ENCODE measurements at regions not wholly inside any gene's neighbourhood (a gene's known extent, or its start where the extent isn't known, plus 50 kb on each side); places are given as distances from the start of the nearest gene placed in this dataset.

GRCh38 chr18:51486735-51487366, 289.4 kb upstream of the MEX3C start:
- no TSS peak for BruUV-seq (replicated peaks)
- Histone ChIP-seq H3K4me3 (ENCODE audit: low read depth, low read length, poor library complexity, severe bottlenecking) (no peak overlapping the region), H3K9me3 (ENCODE audit: low read depth, low read length, poor library complexity, severe bottlenecking) (no peaks in the 10 kb centered on the region), H3K27ac (ENCODE audit: low read depth, low read length, poor library complexity, severe bottlenecking) (no peak overlapping the region), H3K27me3 (replicated peaks; ENCODE audit: insufficient read depth, low read depth, low read length, poor library complexity) (no peaks in the 10 kb centered on the region), H3K4me1 (ENCODE audit: insufficient read depth, low read length, poor library complexity, severe bottlenecking) (peaks cover 7% of the 10 kb centered on the region), H3K36me3 (ENCODE audit: insufficient read depth, low read length, poor library complexity, severe bottlenecking) (no peaks in the 10 kb centered on the region)
- DNase-seq (ENCODE audit: low spot score): no peak
- TF ChIP-seq EZH2 (IDR thresholded peaks at IDR 0.05; ENCODE audit: borderline replicate concordance, low read depth, low read length, poor library complexity, severe bottlenecking): no peak
- TF ChIP-seq CTCF (conservative IDR thresholded peaks at IDR 0.05; ENCODE audit: low read depth, low read length): no peak
- ChIA-PET CTCF (no interaction called here), POLR2A (ENCODE audit: low non-redundant PET) (interaction anchor here (0.5 kb wide), 1 partner anchor 74 kb away, joined by 6 read pairs; no protein-coding TSS in a partner anchor)
- intact Hi-C loops (cut with micrococcal nuclease; ENCODE audit: unreplicated experiment): no loop called here

GRCh38 chr18:51490417-51490816, 292.9 kb upstream of the MEX3C start:
- no peak for TF ChIP-seq EZH2 (IDR thresholded peaks at IDR 0.05; ENCODE audit: borderline replicate concordance, low read depth, low read length, poor library complexity, severe bottlenecking)
- no peak for TF ChIP-seq CTCF (conservative IDR thresholded peaks at IDR 0.05; ENCODE audit: low read depth, low read length)
- Histone ChIP-seq H3K9me3 (ENCODE audit: low read depth, low read length, poor library complexity, severe bottlenecking) (no peaks in the 10 kb centered on the region), H3K36me3 (ENCODE audit: insufficient read depth, low read length, poor library complexity, severe bottlenecking) (no peaks in the 10 kb centered on the region), H3K27me3 (replicated peaks; ENCODE audit: insufficient read depth, low read depth, low read length, poor library complexity) (no peaks in the 10 kb centered on the region), H3K27ac (ENCODE audit: low read depth, low read length, poor library complexity, severe bottlenecking) (no peak overlapping the region), H3K4me3 (ENCODE audit: low read depth, low read length, poor library complexity, severe bottlenecking) (no peak overlapping the region), H3K4me1 (ENCODE audit: insufficient read depth, low read length, poor library complexity, severe bottlenecking) (no peaks in the 10 kb centered on the region)
- no peak for DNase-seq (ENCODE audit: low spot score)
- CTCF ChIA-PET: no interaction called here
- intact Hi-C loops (cut with micrococcal nuclease; ENCODE audit: unreplicated experiment): no loop called here
- BruUV-seq (replicated peaks): no TSS peak
- POLR2A ChIA-PET (ENCODE audit: low non-redundant PET): no interaction called here

GRCh38 chr18:51490860-51491259, 293.4 kb upstream of the MEX3C start:
- Histone ChIP-seq H3K27ac (ENCODE audit: low read depth, low read length, poor library complexity, severe bottlenecking) (no peak overlapping the region), H3K36me3 (ENCODE audit: insufficient read depth, low read length, poor library complexity, severe bottlenecking) (no peaks in the 10 kb centered on the region), H3K4me1 (ENCODE audit: insufficient read depth, low read length, poor library complexity, severe bottlenecking) (no peaks in the 10 kb centered on the region), H3K4me3 (ENCODE audit: low read depth, low read length, poor library complexity, severe bottlenecking) (no peak overlapping the region), H3K27me3 (replicated peaks; ENCODE audit: insufficient read depth, low read depth, low read length, poor library complexity) (no peaks in the 10 kb centered on the region), H3K9me3 (ENCODE audit: low read depth, low read length, poor library complexity, severe bottlenecking) (no peaks in the 10 kb centered on the region)
- peak; percentile 71 for DNase-seq (ENCODE audit: low spot score)
- intact Hi-C loops (cut with micrococcal nuclease; ENCODE audit: unreplicated experiment): no loop called here
- ChIA-PET CTCF (no interaction called here), POLR2A (ENCODE audit: low non-redundant PET) (no interaction called here)
- no TSS peak for BruUV-seq (replicated peaks)
- no peak for TF ChIP-seq CTCF (conservative IDR thresholded peaks at IDR 0.05; ENCODE audit: low read depth, low read length)
- TF ChIP-seq EZH2 (IDR thresholded peaks at IDR 0.05; ENCODE audit: borderline replicate concordance, low read depth, low read length, poor library complexity, severe bottlenecking): no peak

Measured in A673 (cell line).